Omental fat pad (tissue), 3 donors: ENCODE measurements at regions not wholly inside any gene's neighbourhood (a gene's known extent, or its start where the extent isn't known, plus 50 kb on each side); places are given as distances from the start of the nearest gene placed in this dataset.

ENCODE experiments used
- ATAC-seq: fragments of 150-250 bp; one replicate; pipeline ENCODE4 v1.9.1; 2016; ENCODE audit warnings: mild to moderate bottlenecking, moderate library complexity; ENCODE audit not compliant: low FRiP score
- DNase-seq: peaks from one replicate; pipeline ENCODE4 v3.0.0-alpha.2; 2019; ENCODE audit warnings: low spot score
- TF ChIP-seq, protein P1 (sequence below), 3 donors: fragments of 450-650 bp; IDR thresholded peaks; one replicate each; pipeline ENCODE4 v1.5.1; 2016 to 2017; ENCODE audit warnings: antibody characterized with exemption in 3 of 3, mild to moderate bottlenecking in 3 of 3, moderate library complexity in 2 of 3

GRCh38 chr3:98969295-98969694, 67.8 kb upstream of the DCBLD2 start:
- DNase-seq (no peak), ATAC-seq (no peak)
- TF ChIP-seq, protein P1, sequence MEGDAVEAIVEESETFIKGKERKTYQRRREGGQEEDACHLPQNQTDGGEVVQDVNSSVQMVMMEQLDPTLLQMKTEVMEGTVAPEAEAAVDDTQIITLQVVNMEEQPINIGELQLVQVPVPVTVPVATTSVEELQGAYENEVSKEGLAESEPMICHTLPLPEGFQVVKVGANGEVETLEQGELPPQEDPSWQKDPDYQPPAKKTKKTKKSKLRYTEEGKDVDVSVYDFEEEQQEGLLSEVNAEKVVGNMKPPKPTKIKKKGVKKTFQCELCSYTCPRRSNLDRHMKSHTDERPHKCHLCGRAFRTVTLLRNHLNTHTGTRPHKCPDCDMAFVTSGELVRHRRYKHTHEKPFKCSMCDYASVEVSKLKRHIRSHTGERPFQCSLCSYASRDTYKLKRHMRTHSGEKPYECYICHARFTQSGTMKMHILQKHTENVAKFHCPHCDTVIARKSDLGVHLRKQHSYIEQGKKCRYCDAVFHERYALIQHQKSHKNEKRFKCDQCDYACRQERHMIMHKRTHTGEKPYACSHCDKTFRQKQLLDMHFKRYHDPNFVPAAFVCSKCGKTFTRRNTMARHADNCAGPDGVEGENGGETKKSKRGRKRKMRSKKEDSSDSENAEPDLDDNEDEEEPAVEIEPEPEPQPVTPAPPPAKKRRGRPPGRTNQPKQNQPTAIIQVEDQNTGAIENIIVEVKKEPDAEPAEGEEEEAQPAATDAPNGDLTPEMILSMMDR (IDR thresholded peaks at IDR 0.05), result no peak

DNA sequence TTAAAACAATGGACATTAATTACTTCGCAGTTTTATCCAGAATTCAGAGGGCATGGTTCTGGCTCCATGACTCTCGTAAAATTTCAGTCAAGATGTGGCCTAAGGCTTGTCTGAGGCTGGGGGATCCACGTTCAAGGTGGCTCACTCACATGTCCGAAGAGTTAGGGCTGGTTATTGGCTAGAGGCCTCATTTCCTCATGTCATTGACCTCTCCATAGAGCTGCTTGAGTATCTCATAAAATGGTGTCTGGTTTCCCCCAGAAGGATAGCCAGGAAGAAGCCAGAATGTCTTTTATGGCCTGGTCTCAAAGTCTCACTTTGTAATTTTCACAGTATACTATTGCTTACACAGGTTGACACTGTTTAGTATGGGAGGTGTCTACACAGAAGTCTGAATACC, 67.3 kb upstream of the DCBLD2 start:
- DNase-seq (no peak), ATAC-seq (no peak)
- TF ChIP-seq, protein P1 (IDR thresholded peaks at IDR 0.05), result no peak

- DNase-seq, result no peak
- TF ChIP-seq, protein P1 (IDR thresholded peaks at IDR 0.05), result no peak
- ATAC-seq, result no peak
Measured at GRCh38 chr3:98968347-98968746, 66.9 kb upstream of the DCBLD2 start.

DNA sequence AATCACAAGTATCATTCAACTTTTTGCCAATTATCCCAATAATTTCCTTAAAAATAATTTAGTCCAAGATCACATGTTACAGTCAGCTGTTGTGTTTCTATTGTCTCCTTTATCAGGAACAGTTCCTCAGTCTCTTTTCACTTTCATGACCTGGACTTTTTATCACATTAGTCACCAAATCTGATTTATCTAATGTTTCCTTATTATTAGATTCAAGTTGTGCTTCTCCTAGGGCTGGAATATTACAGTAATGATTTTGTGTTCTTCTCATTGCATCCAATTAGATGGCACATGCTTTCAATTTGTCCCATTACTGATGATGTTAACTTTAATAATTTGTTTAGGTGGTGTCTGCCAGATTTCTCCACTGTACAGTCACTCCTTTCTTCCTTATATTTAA, 66.3 kb upstream of the DCBLD2 start:
- ATAC-seq (no peak), DNase-seq (no peak)
- TF ChIP-seq, protein P1 (IDR thresholded peaks at IDR 0.05), result no peak

DNA sequence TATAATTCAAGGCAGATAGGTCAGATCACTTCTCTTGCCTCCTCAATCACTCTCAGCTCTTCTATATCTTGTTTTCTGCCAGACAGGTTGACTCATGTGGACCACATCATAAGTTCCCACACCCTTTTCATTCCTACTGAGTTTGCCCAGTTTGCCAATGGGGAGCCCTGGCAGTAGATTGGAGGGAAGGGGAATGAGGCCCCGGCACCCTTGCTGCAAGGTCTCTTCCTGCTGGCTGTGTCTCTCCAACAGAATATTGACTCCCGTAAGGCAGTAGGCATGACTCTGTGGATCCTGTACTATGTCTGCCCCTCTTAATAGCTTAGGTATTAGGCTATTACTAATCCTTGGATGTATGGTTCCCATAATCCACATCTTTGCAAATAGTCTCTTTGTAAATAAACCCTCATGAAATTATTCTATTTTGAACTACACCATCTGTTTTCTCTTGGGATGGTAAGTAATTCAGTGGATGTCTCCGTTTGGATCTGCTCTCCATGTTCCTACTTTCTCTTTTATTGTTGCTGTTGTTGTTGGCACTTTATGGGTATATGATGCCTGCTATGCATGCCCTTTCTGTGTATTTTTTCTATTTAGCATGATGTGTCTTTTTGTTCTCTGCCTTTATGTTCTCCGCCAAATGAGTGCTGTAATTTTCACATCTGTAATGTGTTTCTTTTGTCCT, 65.5 kb upstream of the DCBLD2 start:
- DNase-seq, result no peak
- no peak for ATAC-seq
- TF ChIP-seq, protein P1 (IDR thresholded peaks at IDR 0.05), result no peak

DNA sequence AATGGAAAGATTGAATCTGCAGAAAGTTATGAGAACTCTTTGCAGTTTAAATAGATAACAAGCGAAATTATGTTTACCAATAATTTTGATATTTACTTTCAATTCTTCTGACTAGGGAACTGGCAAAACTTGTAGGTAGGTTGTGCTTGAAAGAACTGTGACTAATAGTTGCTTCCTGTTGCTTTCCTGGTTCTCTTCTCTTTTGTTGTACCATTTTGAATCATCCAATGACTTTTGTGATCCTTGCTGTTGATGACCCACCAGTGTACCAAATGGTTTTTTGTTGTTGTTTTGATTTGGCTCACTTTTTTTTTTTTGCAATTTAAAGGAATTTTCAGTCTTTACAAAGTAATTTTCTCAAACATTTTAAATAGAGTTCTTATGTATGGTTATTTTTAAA, 64.9 kb upstream of the DCBLD2 start:
- TF ChIP-seq, protein P1 (IDR thresholded peaks at IDR 0.05), result no peak
- no peak for ATAC-seq

GRCh38 chr3:98964784-98965183, 63.3 kb upstream of the DCBLD2 start:
- TF ChIP-seq, protein P1 (IDR thresholded peaks at IDR 0.05), result no peak
- DNase-seq (no peak), ATAC-seq (no peak)

More for the DNA sequence above, 64.9 kb upstream of the DCBLD2 start:
- no peak for DNase-seq
